GM12891 (cell line): ENCODE measurements at regions not wholly inside any gene's neighbourhood (a gene's known extent, or its start where the extent isn't known, plus 50 kb on each side); places are given as distances from the start of the nearest gene placed in this dataset.

Experiments
- POLR2AphosphoS5 ChIP-seq: IDR thresholded peaks from 2 replicates; pipeline ENCODE4 v1.6.1; 2011; ENCODE audit warnings: low read depth, low read length, control low read depth
- POU2F2 ChIP-seq: IDR thresholded peaks from 2 replicates; pipeline ENCODE4 v1.6.1; 2011; ENCODE audit warnings: low read depth, mild to moderate bottlenecking, control low read depth, low read length, moderate library complexity

DNA sequence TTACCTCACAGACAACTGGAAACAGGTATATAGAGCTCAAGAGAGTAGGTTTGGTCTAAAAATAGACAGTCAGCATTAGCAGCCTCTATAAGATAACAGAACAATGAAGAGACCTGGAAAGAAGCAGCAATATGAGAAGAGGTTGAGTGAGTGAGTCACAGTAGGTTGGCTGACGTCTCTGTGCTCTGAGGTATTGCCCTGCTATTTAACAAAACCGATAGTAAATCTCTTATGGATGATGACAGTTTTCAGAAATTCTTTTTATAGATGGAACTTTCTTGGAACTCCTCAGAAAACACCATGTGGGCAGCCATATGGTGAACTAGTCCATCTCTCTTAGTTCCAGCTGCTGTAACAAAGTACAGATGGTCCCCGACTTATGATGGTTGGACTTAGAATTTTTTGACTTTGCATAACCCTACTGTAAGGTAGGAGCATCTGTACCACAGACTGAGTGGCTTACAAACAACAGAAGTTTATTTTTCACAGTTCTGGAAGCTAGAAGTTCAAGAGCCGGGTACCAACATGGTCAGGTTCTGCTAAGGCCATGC lies 123.5 kb downstream of the MBD2 start:
- TF ChIP-seq POLR2AphosphoS5 (no peak), POU2F2 (no peak)
